Nephron (organoid): ENCODE measurements at regions not wholly inside any gene's neighbourhood (a gene's known extent, or its start where the extent isn't known, plus 50 kb on each side); places are given as distances from the start of the nearest gene placed in this dataset.

Experiments used
- H3K27ac Mint-ChIP-seq, 3 experiments: 2 replicates each; pipeline ENCODE4 v1.8.0; 2020; ENCODE audit warnings: mixed read lengths in 3 of 3, mild to moderate bottlenecking in 2 of 3, moderate library complexity in 1 of 3
- H3K27me3 Mint-ChIP-seq: 2 replicates; pipeline ENCODE4 v1.8.0; 2021; ENCODE audit warnings: low read depth, mild to moderate bottlenecking, moderate library complexity, mixed read lengths
- H3K36me3 Mint-ChIP-seq: 2 replicates; pipeline ENCODE4 v1.8.0; 2020; ENCODE audit warnings: low read depth, mixed read lengths
- H3K4me1 Mint-ChIP-seq: 2 replicates; pipeline ENCODE4 v1.8.0; 2020; ENCODE audit warnings: mixed read lengths
- H3K4me3 Mint-ChIP-seq, 3 experiments: 2 replicates each; pipeline ENCODE4 v1.8.0; 2020; ENCODE audit warnings: mild to moderate bottlenecking in 3 of 3, mixed read lengths in 3 of 3, moderate library complexity in 2 of 3
- H3K9me3 Mint-ChIP-seq: 2 replicates; pipeline ENCODE4 v1.8.0; 2020; ENCODE audit warnings: mixed read lengths
- TF ChIP-seq, protein P1 (sequence below), 3 experiments: fragments of 200-600 bp; sonication (generic); IDR thresholded peaks; one replicate each; pipeline ENCODE4 v1.5.0; 2021; ENCODE audit warnings: antibody characterized with exemption in 3 of 3; ENCODE audit not compliant: unreplicated experiment in 3 of 3

DNA sequence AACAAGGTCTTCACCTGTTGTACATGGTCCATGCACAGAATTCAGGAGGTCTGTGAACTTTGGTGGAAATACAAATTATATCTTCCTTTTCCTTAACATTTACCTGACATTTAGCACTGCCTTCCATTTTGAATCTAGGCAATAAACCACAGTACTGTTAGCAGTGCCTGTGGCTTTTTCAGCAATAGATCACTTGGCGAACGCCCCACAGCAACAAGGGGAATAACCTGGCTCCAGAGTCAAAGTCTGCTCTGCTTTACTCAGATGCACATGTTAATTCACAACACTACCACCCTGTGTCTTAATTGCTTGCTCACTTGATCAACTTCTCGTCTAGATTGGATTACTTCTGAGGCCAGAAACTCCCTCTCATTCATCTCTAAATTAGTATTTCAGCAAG, 414.6 kb upstream of the PROK2 start:
- Mint-ChIP-seq H3K27ac (no peak overlapping the region), H3K4me3 (no peak overlapping the region), H3K4me1 (peaks cover 4% of the 10 kb centered on the region), H3K9me3 (peaks cover 14% of the 10 kb centered on the region), H3K27me3 (peaks cover 13% of the 10 kb centered on the region), H3K36me3 (no peaks in the 10 kb centered on the region)
- TF ChIP-seq, protein P1, sequence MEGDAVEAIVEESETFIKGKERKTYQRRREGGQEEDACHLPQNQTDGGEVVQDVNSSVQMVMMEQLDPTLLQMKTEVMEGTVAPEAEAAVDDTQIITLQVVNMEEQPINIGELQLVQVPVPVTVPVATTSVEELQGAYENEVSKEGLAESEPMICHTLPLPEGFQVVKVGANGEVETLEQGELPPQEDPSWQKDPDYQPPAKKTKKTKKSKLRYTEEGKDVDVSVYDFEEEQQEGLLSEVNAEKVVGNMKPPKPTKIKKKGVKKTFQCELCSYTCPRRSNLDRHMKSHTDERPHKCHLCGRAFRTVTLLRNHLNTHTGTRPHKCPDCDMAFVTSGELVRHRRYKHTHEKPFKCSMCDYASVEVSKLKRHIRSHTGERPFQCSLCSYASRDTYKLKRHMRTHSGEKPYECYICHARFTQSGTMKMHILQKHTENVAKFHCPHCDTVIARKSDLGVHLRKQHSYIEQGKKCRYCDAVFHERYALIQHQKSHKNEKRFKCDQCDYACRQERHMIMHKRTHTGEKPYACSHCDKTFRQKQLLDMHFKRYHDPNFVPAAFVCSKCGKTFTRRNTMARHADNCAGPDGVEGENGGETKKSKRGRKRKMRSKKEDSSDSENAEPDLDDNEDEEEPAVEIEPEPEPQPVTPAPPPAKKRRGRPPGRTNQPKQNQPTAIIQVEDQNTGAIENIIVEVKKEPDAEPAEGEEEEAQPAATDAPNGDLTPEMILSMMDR (IDR thresholded peaks at IDR 0.05; ENCODE audit: unreplicated experiment in 3 of 3), result no peak

DNA sequence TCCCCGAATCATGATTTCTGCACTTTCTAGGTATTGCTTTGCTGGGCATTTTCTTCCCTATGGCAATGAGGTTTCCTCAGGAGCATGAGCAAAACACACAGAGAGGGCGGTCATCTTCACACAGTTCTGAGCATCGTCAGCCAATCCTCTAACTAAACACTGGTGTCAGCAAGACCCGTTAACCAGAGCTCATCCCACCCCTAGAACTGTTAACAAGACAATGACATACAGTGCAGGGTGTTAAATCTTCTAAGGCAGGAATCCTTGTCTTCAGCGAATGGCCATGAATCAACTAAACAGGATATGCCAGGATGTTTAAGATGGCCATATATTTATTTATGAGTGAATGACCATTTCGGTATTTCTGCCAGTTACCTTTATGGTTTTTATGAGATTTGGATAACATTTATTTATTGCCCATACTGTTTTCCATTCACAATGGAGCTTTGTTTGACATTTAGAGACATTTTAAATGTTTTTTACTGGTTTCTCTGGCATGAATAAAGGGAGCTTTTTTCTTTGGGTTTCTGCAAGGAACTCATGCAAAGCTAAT, 411.5 kb upstream of the PROK2 start:
- H3K4me1 Mint-ChIP-seq, result peaks cover 9% of the 10 kb centered on the region
- H3K4me3 Mint-ChIP-seq, result no peak overlapping the region
- peak overlapping the region in 1 of 3 experiments; percentile 32 for H3K27ac Mint-ChIP-seq
- TF ChIP-seq, protein P1 (IDR thresholded peaks at IDR 0.05; ENCODE audit: unreplicated experiment in 3 of 3), result no peak
- H3K9me3 Mint-ChIP-seq, result peaks cover 20% of the 10 kb centered on the region
- H3K27me3 Mint-ChIP-seq, result peaks cover 13% of the 10 kb centered on the region
- H3K36me3 Mint-ChIP-seq, result no peaks in the 10 kb centered on the region

DNA sequence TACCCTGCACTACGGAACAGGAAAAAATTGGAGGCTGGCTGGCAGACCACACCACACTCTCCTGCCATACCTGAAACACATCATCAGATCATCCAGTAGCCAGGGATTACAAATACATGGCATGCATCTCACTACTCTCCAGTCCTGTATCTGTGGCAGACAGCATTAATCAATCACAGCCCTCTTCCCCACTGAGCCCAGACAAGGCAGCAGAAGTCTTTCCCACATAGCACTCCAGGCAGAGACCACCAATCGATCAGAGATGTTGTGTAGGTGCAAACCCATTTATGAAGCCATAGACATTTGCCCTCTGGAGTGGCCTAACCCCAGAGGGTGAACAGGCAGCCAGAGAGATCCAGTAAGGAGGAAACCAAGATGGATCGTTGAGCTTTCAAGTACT, 410.9 kb upstream of the PROK2 start:
- TF ChIP-seq, protein P1 (IDR thresholded peaks at IDR 0.05; ENCODE audit: unreplicated experiment in 3 of 3), result no peak
- peak overlapping the region in 1 of 3 experiments; percentile 5 for H3K27ac Mint-ChIP-seq
- no peaks in the 10 kb centered on the region for H3K36me3 Mint-ChIP-seq
- H3K4me1 Mint-ChIP-seq, result peaks cover 14% of the 10 kb centered on the region
- no peak overlapping the region for H3K4me3 Mint-ChIP-seq
- peaks cover 13% of the 10 kb centered on the region for H3K27me3 Mint-ChIP-seq
- peaks cover 20% of the 10 kb centered on the region for H3K9me3 Mint-ChIP-seq

DNA sequence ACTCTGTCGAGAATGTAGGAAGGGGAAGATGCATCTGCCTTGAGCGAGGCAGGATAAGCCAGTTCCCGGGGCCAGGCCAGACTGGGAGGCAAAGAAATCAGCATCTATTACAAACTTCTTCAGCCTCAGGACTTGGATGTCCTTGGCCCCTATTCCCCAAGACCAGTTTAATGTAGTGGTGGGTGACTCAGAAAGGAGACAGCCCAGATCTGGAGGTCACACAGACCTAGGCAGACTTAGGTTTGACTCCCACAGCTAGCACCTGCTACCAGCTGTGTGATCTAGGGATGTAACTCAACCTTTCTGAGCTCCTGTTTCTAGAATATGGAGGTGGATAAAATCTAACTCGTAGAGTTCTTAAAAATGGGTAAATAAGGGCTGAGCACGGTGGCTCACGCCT, 409.5 kb upstream of the PROK2 start:
- peaks cover 25% of the 10 kb centered on the region for H3K4me1 Mint-ChIP-seq
- TF ChIP-seq, protein P1 (IDR thresholded peaks at IDR 0.05; ENCODE audit: unreplicated experiment in 3 of 3), result no peak
- H3K27me3 Mint-ChIP-seq, result peaks cover 5% of the 10 kb centered on the region
- H3K36me3 Mint-ChIP-seq, result no peaks in the 10 kb centered on the region
- no peak overlapping the region for H3K4me3 Mint-ChIP-seq
- H3K9me3 Mint-ChIP-seq, result peaks cover 11% of the 10 kb centered on the region
- H3K27ac Mint-ChIP-seq, result no peak overlapping the region

DNA sequence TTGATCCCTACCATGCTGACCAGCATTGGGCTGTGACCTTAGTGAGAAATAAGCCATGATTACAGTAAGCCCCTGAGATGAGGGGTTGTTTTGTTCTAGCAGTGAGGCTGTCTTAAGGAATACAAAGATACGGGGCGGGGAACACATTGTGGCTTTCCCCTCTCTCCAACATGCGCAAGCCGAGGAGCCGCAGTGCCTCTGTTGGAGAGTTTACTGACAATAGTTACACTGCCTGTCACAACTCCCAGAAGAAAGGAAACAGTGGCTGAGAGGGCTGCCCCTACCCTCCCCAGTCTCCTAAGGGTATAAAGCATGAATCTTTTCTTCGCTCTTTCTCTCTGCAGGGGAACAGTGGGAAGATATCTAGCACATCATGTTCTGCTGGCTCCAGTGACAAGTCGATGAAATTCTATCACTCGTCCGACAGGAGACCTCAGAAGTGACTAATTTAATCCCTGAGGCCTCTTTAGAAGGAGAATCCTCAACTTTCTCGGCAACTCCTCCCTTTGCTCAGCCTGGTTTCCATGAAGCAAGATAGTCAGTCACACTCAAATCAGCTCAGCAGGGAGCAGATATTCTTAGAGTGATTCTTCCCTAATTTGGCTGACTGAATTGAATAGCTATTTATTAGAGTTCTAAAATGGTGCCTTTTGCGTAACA, 409.0 kb upstream of the PROK2 start:
- H3K27me3 Mint-ChIP-seq, result peaks cover 4% of the 10 kb centered on the region
- peaks cover 30% of the 10 kb centered on the region for H3K4me1 Mint-ChIP-seq
- no peaks in the 10 kb centered on the region for H3K36me3 Mint-ChIP-seq
- H3K27ac Mint-ChIP-seq, result no peak overlapping the region
- TF ChIP-seq, protein P1 (IDR thresholded peaks at IDR 0.05; ENCODE audit: unreplicated experiment in 3 of 3), result no peak
- H3K9me3 Mint-ChIP-seq, result peaks cover 11% of the 10 kb centered on the region
- H3K4me3 Mint-ChIP-seq, result no peak overlapping the region

DNA sequence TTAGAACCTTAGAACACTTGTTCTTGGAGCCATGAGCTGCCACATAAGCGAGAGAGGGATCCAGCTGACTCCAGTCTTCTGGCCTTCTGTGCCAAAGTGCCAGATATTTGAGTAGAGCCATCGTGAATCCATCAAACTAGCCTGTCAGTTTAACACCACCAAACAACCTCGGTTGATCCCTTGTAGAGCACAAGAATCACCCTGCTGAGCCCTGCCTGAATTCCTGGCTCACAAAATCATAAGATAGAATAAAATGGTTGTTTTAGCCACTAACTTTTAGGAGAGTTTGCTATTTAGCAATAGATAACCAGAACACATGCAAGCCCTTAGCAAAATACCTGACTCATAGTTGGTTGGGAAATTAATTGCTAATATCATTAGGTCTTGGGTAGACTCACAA, 407.6 kb upstream of the PROK2 start:
- Mint-ChIP-seq H3K27me3 (peaks cover 4% of the 10 kb centered on the region), H3K4me3 (no peak overlapping the region), H3K9me3 (peaks cover 11% of the 10 kb centered on the region), H3K36me3 (no peaks in the 10 kb centered on the region), H3K4me1 (peaks cover 30% of the 10 kb centered on the region), H3K27ac (no peak overlapping the region)
- TF ChIP-seq, protein P1 (IDR thresholded peaks at IDR 0.05; ENCODE audit: unreplicated experiment in 3 of 3), result no peak
